IPS-15b (cell line): ENCODE measurements at regions not wholly inside any gene's neighbourhood (a gene's known extent, or its start where the extent isn't known, plus 50 kb on each side); places are given as distances from the start of the nearest gene placed in this dataset.

ENCODE experiments used
- H3K27me3 ChIP-seq: one replicate; pipeline ENCODE4 v1.6.1; 2013; ENCODE audit warnings: low read length; ENCODE audit not compliant: control insufficient read depth, insufficient read depth
- H3K36me3 ChIP-seq: one replicate; pipeline ENCODE4 v1.6.1; 2013; ENCODE audit warnings: low read length; ENCODE audit not compliant: control insufficient read depth, insufficient read depth
- H3K4me1 ChIP-seq: one replicate; pipeline ENCODE4 v1.6.1; 2013; ENCODE audit warnings: mild to moderate bottlenecking, low read length; ENCODE audit not compliant: control insufficient read depth, insufficient read depth
- H3K4me3 ChIP-seq: one replicate; pipeline ENCODE4 v1.5.1; 2013; ENCODE audit warnings: low read depth, low read length
- H3K9ac ChIP-seq: one replicate; pipeline ENCODE4 v1.6.1; 2013; ENCODE audit warnings: low read depth, mild to moderate bottlenecking, low read length
- H3K9me3 ChIP-seq: one replicate; pipeline ENCODE4 v1.6.1; 2013; ENCODE audit warnings: mild to moderate bottlenecking, low read length; ENCODE audit not compliant: control insufficient read depth, insufficient read depth

DNA sequence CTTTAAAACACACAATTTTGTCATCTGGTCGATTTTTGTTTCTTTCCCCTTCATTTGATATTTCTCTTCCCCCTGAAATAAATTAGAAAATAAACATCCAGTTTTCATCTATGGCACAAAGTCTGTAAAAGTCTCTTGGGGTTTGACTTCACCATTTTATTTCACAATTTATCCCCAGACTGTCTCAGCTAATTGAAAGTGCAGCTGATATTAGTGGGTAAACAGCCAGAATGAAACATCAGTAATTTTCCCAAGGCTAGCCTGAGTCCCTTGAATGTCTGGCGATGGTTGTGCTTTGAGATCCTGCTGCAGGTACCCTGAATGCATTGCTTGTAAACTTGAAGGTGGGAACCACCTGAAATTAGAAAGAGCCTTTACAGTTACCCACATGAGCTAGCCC, 60.6 kb upstream of the NEBL start:
- H3K4me3 ChIP-seq, result no peak overlapping the region
- no peak overlapping the region for H3K9ac ChIP-seq
- H3K27me3 ChIP-seq, result no peaks in the 10 kb centered on the region
- H3K9me3 ChIP-seq, result no peaks in the 10 kb centered on the region
- no peaks in the 10 kb centered on the region for H3K36me3 ChIP-seq
- H3K4me1 ChIP-seq, result no peaks in the 10 kb centered on the region

DNA sequence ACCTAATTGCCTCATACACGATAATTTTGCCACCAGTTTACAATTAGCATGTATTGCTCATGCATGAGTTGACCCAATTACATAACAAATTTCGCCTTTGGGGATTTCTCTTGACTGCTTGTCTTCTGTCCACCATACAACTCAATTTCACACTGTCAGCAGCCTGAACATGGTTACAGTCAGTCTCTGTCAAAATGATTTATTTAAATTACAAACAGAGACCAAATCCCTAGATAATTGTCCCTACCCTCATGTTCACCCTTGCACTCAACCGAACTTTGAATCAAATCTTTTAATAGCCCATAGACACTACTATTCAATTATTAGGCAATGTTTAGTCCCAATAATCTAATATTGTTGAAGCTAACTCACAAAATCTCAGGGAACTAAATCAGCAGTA, 59.7 kb upstream of the NEBL start:
- Histone ChIP-seq H3K4me3 (no peak overlapping the region), H3K36me3 (no peaks in the 10 kb centered on the region), H3K27me3 (no peaks in the 10 kb centered on the region), H3K9me3 (no peaks in the 10 kb centered on the region), H3K9ac (no peak overlapping the region), H3K4me1 (no peaks in the 10 kb centered on the region)

DNA sequence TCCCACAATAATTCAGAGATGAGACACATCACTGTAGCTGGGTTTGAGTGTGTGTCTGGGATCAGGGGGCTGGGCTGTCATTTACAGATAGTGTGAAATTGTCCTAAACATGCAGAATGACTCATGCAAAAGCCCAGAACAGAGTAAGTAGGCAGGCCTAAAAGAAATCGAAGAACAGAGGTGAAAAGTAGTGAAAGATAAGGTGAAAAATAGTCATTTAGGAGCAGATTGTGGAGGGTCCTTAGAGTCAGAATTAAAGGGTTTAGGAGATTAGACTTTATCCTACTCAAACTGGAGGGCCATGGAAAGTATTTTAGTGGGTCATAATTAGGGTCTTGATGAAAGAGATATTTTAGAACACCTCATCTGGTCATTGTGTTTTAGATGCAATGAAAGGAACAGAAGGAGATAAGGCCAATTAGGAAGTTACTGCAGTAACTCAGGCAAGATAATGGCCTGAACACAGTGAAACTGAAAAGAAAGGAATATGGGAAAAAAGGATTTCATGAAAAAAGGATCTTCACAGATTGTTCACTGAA, 58.3 kb upstream of the NEBL start:
- Histone ChIP-seq H3K9me3 (no peaks in the 10 kb centered on the region), H3K4me3 (no peak overlapping the region), H3K4me1 (no peaks in the 10 kb centered on the region), H3K36me3 (no peaks in the 10 kb centered on the region), H3K9ac (no peak overlapping the region), H3K27me3 (no peaks in the 10 kb centered on the region)

DNA sequence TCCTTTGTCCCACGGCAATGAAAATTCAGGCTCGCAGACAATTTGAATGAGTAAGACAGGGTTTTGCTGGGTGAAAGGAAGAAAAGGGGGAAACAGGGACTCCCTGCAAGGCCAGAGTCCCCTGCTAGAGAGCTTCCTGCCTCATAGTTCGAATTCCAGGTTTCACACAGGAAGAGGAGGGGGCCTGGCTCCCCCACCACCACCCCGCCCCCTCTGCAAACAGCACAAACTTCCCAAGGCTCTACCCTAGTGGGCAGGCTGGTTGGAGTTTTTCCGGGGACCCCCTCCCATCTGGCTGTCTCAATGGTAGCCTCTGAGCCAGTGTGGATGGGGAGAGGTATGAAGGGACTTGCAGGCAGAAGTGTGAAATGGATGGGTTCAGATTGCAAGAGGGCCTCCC, 57.4 kb upstream of the NEBL start:
- Histone ChIP-seq H3K4me1 (no peaks in the 10 kb centered on the region), H3K9ac (no peak overlapping the region), H3K36me3 (no peaks in the 10 kb centered on the region), H3K9me3 (no peaks in the 10 kb centered on the region), H3K27me3 (no peaks in the 10 kb centered on the region), H3K4me3 (no peak overlapping the region)

DNA sequence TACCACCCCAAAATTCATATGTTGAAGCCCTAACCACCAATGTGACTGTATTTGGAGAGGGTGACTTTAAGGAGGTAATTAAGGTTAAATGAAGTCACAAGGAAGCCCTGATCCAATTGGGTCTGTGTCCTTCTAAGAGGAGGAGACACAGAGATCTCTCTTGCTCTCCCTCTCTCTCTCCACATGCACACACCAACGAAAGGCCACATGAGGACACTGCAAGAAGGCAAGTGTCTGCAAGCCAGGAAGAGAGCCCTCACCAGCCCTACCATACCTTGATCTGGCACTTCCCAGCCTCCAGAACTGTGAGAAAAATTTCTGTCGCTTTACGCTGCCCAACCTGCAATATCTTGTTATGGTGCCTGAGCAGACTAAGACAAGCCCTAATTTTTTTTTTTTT, 56.0 kb upstream of the NEBL start:
- Histone ChIP-seq H3K27me3 (no peaks in the 10 kb centered on the region), H3K4me3 (no peak overlapping the region), H3K9me3 (no peaks in the 10 kb centered on the region), H3K9ac (no peak overlapping the region), H3K36me3 (no peaks in the 10 kb centered on the region), H3K4me1 (no peaks in the 10 kb centered on the region)

DNA sequence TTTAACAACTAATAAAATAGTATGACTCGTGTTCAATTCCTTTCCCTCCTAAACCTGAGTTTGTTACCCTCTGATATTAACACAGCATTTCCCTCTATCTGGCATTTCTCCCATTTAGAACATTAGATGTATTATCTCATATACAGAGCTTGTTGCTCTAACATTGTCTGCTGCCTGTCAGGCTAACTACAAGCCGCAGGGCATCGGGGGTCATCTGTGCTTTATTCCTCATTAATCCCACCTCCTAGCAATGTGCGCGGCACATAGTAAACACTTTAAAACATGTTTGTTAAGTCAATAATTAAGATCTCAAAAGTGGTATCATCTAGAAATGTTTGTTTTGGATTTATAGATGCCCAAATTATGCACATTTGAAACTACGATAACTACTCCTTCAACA, 52.9 kb upstream of the NEBL start:
- Histone ChIP-seq H3K4me3 (no peak overlapping the region), H3K4me1 (no peaks in the 10 kb centered on the region), H3K9me3 (no peaks in the 10 kb centered on the region), H3K36me3 (no peaks in the 10 kb centered on the region), H3K9ac (no peak overlapping the region), H3K27me3 (no peaks in the 10 kb centered on the region)

DNA sequence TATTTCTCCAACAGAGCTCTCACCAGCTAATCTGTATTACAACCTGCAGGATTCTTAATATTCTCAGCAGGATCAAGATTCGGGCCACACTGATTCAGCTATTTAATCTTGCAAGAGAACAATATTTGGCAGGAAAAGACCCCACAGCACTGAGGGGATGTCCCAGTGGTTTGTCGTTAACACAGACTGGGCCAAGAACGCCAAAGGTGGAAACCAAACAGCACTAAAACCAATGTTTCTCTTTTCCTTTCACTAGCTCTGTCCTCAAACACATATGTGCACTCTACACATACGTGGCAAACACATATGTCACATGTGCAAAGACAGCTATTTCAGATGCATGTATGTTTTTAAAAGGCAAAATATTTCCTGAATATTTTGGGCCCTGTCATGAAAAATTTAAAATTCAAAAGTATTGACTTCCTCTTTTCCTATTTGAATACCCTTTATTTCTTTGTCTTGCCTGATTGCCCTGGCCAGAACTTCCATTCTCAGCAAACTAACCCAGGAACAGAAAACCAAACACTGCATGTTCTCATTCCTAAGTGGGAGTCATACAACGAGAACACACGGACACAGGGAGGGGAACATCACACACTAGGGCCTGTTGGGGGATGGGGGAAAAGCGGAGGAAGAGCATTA, 51.7 kb upstream of the NEBL start:
- H3K27me3 ChIP-seq, result no peaks in the 10 kb centered on the region
- no peak overlapping the region for H3K4me3 ChIP-seq
- no peaks in the 10 kb centered on the region for H3K9me3 ChIP-seq
- no peaks in the 10 kb centered on the region for H3K36me3 ChIP-seq
- no peaks in the 10 kb centered on the region for H3K4me1 ChIP-seq
- H3K9ac ChIP-seq, result no peak overlapping the region
